ENCODE measurements at regions not wholly inside any gene's neighbourhood (a gene's known extent, or its start where the extent isn't known, plus 50 kb on each side); places are given as distances from the start of the nearest gene placed in this dataset.
"Not testable (repeated sequence)": the region's sequence is repeated elsewhere in the genome, so short reads cannot be mapped to it uniquely, and the experiment has no call there.

DNA sequence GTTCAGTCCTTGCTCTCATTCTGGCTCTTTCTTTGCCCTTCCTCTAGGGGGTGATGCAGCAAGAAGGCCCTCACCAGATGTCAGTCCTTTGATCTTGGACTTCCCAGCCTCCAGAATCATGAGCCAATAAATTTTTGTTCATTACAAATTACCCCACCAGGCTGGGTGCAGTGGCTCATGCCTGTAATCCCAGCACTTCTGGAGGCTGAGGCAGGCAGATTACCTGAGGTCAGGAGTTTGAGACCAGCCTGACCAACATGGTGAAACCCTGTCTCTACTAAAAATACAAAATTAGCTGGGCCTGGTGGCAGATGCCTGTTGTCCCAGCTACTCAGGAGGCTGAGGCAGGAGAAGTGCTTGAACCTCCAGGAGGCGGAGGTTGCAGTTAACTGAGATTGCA lies 106.3 kb upstream of the TRPM1 start:
- TF ChIP-seq, protein P1, sequence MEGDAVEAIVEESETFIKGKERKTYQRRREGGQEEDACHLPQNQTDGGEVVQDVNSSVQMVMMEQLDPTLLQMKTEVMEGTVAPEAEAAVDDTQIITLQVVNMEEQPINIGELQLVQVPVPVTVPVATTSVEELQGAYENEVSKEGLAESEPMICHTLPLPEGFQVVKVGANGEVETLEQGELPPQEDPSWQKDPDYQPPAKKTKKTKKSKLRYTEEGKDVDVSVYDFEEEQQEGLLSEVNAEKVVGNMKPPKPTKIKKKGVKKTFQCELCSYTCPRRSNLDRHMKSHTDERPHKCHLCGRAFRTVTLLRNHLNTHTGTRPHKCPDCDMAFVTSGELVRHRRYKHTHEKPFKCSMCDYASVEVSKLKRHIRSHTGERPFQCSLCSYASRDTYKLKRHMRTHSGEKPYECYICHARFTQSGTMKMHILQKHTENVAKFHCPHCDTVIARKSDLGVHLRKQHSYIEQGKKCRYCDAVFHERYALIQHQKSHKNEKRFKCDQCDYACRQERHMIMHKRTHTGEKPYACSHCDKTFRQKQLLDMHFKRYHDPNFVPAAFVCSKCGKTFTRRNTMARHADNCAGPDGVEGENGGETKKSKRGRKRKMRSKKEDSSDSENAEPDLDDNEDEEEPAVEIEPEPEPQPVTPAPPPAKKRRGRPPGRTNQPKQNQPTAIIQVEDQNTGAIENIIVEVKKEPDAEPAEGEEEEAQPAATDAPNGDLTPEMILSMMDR (IDR thresholded peaks at IDR 0.05; ENCODE audit: low read length), result peak; percentile 12; the same call in 1 of the 2 replicates
- TF ChIP-seq EZH2phosphoT487 (IDR thresholded peaks at IDR 0.05; ENCODE audit: low read length); EZH2 (optimal IDR thresholded peaks at IDR 0.05; ENCODE audit: low read depth, low read length): not testable (repeated sequence)

Measured in MM.1S (cell line).